GOT3 (cell line): ENCODE measurements at regions not wholly inside any gene's neighbourhood (a gene's known extent, or its start where the extent isn't known, plus 50 kb on each side); places are given as distances from the start of the nearest gene placed in this dataset.

Experiments
- DNase-seq: peaks from one replicate; lab custom pipeline; 2025; ENCODE audit warnings: mixed read lengths; lab: John Stamatoyannopoulos, UW

GRCh38 chr6:139436957-139437348, 62.5 kb upstream of the CITED2 start:
- DNase-seq = no peak

GRCh38 chr6:139436200-139436956, 61.9 kb upstream of the CITED2 start:
- no peak for DNase-seq

DNA sequence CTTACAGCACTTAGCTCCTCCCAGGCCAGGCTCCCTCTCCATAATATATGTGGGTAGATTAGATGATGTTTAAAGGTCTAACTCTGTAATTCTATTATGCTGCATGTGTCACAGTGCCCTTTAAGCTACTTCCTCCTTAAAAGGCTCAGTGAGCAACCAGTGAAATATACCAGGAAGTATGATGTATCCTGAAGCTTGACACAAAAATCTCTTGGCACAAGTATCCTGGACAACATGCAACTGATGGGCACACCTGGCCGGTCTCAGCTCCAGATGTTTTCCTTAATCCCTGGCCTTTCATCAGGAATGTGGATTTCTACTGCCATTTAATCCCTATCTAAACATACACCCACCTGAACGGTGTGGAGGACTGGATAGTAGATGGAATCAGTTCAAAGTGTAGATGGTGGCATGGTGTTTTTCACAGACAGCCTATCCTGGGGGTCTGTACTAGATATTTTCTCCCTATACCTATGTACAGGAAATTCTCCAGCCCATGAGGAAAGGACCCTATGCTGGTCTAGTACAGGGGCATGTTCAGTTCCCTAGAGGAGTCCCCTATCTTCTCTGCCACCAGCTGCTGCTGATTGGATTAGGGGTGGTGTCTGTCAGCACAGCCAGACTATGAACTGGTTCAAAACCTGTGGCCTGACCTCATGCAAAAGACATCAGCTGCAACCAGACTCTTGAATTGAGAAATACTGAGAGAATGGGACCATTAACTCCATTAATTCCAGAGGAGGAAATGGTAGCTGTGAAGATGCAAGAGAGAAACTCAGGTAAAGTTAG, 59.4 kb upstream of the CITED2 start:
- no peak for DNase-seq

- no peak for DNase-seq
These were observed 57.1 kb upstream of the CITED2 start for GRCh38 chr6:139431602-139431956.

DNA sequence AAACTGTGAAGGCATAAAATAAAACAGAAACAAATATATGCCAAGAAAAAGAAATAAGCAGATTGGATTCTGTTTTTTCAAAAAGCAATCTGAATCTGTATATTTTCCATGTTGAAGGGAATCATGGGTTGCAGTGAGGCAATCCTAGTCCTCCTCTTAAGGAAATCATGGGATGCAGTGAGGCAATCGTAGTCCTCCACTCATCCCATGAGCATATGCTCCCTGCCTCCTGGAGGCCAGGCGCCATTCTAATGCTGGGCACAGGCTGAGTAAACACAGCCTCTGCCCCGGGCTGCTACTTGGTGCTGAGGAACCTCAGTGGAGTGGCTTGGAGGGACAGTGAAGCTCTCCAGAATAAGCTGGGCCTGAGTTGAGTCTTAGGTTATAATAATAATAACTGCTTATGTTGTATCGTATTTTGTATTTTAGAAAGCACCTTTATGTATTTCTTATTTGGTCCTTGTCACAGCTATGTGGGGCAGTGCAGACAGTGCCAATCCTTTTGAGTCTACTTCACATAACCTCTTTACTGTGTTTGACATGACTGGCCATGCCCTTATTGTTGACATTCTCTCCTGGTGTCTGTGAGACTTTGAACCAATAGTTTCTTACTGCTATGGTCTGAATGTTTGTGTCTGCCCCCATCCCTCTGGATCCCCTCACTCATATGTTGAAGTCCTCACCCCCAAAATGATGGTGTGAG, 56.6 kb upstream of the CITED2 start:
- no peak for DNase-seq

GRCh38 chr6:139429580-139430145, 55.2 kb upstream of the CITED2 start:
- no peak for DNase-seq

DNA sequence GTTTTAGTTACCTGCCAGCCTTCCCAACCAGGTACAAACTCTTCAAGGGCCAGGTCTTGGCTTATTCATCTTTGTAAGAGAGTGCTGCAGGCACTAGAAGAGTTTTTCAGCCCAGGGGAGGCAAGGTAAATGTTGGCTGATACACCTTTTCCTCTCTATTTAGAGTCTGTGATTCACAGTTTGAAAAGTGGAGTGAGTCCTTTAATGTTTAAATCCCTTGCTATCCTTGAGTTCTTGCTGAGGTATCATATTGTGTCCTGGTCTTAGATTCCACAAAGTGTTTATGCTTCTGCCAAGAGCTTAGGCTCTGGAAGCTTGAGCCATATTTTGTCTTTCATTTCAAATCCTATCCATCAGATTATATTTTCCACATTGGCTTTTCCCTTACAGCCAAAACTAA, 52.8 kb upstream of the CITED2 start:
- no peak for DNase-seq

- DNase-seq = no peak
These were observed 52.3 kb upstream of the CITED2 start for GRCh38 chr6:139426795-139427194.

DNA sequence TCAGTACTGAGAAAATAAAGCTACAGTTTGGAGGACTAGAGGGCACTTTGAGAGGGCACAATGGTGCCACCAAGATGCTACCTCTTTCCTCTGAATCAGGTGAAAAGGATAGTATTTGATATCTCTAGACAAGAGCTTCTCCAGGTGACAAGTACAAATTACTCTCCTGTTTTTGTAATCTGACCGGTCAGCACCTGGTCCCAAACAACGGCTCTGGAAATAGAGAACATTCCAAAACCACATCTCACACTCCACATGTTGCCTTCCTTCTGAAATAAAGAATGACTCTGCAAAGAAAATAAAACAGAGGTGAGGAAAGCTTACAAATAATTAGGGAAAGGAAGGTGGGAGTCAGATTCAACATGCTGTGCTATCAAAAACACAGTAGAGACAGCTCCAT, 51.3 kb upstream of the CITED2 start:
- no peak for DNase-seq

GRCh38 chr6:139423971-139424667, 49.7 kb upstream of the CITED2 start:
- DNase-seq = no peak
